Mesodermal cell (in vitro differentiated cells): ENCODE measurements at regions not wholly inside any gene's neighbourhood (a gene's known extent, or its start where the extent isn't known, plus 50 kb on each side); places are given as distances from the start of the nearest gene placed in this dataset.
A peak's percentile ranks its signal among the peaks of the same experiment; 100 is the strongest.

Source experiments
- H3K27ac ChIP-seq: 2 replicates; pipeline ENCODE4 v1.7.0; 2013; ENCODE audit warnings: mild to moderate bottlenecking, low read depth, low read length, moderate library complexity; ENCODE audit not compliant: severe bottlenecking
- H3K36me3 ChIP-seq: 2 replicates; pipeline ENCODE4 v1.7.1; 2013; ENCODE audit warnings: mild to moderate bottlenecking, low read length, moderate library complexity; ENCODE audit not compliant: control insufficient read depth, insufficient read depth
- H3K4me1 ChIP-seq: one replicate; pipeline ENCODE4 v1.7.1; 2013; ENCODE audit warnings: mild to moderate bottlenecking, low read length; ENCODE audit not compliant: insufficient read depth, control insufficient read depth, poor library complexity, severe bottlenecking
- H3K4me3 ChIP-seq: 2 replicates; pipeline ENCODE4 v1.7.0; 2013; ENCODE audit warnings: low read length, control low read depth, mild to moderate bottlenecking; ENCODE audit not compliant: insufficient read depth, poor library complexity, severe bottlenecking; ENCODE audit errors: extremely low read depth
- H3K9me3 ChIP-seq: 2 replicates; pipeline ENCODE4 v1.7.1; 2013; ENCODE audit warnings: mild to moderate bottlenecking, low read length, moderate library complexity; ENCODE audit not compliant: control insufficient read depth
- WGBS, 2 experiments: methylation state at CpG; one replicate each; pipeline ENCODE4 v1.1.5; 2013; ENCODE audit warnings: missing lambda C conversion rate in 2 of 2; ENCODE audit not compliant: insufficient coverage in 2 of 2; 5-methylcytosine and 5-hydroxymethylcytosine counted together

DNA sequence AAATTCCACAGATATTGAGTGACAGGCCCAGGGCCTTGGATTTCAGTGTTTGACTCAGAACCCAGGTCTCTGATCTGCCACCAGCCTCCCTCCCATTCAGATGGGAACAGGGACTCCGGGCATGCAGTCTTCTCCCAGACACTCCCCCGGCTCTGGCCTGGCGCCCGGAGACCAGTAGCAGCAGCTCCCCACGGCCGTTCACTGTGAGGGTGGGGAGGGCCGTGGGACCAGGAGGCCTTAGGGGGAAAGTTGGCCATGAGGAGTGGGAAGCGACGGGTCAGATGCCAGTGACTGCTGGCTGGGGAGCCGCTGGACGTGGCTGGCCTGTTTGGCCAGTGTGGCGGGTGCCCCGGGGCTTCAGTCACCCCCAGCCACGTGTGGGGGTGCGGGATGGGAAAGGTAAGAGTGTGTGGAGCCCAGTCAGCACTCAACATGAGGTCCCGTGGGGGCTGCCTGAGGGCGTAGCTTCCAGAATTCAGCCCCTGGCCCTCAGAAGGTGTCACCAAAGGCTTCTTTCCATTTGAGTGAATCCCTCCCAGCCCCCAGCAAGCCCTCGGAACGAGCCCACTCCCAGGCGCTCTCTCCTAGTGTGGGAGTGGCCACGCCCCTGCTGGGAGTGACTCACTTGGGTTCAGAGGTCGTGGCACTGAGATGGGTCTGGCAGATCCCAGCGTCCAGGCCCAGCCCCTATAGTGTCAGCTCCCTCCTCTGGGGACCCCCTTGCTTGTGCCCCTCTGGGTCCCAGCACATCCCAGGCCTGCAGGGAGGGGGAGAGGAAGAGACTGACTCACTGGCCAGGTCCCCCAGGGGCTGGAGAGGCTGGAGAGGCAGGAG is 309.4 kb downstream of the SEC14L1 start:
- peak overlapping the region; percentile 98 for H3K27ac ChIP-seq
- no peaks in the 10 kb centered on the region for H3K9me3 ChIP-seq
- H3K36me3 ChIP-seq = peaks cover 11% of the 10 kb centered on the region
- H3K4me3 ChIP-seq = peak overlapping the region; percentile 69
- H3K4me1 ChIP-seq = peaks cover 67% of the 10 kb centered on the region
- WGBS, 2 experiments = 17 to 21% methylated on average over 16 to 17 of the region's 23 CpGs

DNA sequence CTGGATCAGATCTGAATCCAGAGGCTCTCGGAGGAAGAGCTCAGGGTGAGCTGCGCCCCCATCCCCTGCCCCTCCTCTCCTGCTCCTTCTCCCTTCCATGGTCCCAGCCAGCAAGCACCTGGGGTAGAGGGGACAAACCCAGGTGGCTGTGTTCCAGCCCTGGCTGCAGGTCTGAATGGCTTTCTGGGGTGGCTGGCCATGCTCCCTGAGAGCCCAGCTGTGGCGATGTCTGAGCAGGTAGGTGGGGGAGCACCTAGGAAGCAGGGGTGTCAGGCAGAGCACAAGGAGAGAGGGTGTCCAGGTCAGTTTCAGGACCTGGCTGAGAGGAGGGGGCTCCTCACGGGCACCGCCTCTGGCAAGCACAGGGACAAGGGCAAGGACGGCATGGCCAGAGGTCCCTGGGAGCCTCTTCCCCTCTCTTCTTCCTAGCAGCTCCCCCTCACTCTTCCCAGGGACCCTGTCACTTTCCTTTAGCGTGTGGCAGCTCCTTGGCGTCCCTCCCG is 310.0 kb downstream of the SEC14L1 start:
- Histone ChIP-seq H3K27ac (peak overlapping the region; percentile 98), H3K36me3 (peaks cover 15% of the 10 kb centered on the region), H3K9me3 (no peaks in the 10 kb centered on the region), H3K4me3 (peak overlapping the region; percentile 69), H3K4me1 (peaks cover 67% of the 10 kb centered on the region)
- WGBS, 2 experiments = 10 to 17% methylated on average over 7 to 9 of the region's 9 CpGs

DNA sequence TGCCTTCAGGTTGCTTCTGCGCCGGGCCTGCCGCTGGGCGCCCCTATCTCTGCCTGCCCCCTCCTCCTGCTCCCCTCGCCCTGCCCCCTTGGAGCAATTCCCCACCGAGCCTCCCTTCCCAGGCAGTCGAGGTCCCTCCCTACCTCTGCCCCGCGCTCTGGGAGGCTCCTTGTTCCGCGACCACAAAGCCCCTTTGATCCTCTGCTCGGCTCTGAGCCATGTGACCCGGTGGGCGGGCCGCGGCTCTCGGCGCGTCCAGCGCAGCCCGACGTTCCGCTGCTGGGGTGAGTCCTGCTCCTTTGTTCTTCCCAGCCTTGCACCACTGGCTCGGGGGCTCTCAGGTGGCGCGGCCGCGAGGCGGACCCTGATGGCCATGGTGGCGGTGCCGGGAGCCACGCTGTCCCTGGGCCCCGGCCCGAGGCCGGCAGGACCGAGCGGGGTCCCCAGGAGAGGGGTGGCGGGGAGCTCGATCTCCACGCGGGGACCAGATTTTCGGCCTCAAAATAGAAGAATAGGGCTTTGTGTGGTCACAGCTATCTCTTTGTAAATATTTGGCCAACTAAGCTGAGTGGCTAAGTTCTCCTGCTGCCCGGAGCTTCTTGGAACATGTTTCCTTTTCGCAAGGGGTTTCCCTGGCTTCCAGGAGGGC is 310.6 kb downstream of the SEC14L1 start:
- Histone ChIP-seq H3K27ac (peak overlapping the region; percentile 98), H3K4me3 (peak overlapping the region; percentile 69), H3K36me3 (peaks cover 16% of the 10 kb centered on the region), H3K9me3 (no peaks in the 10 kb centered on the region), H3K4me1 (peaks cover 64% of the 10 kb centered on the region)
- whole genome bisulfite sequencing, 2 experiments = 0 to 1% methylated on average over 39 to 44 of the region's 44 CpGs

DNA sequence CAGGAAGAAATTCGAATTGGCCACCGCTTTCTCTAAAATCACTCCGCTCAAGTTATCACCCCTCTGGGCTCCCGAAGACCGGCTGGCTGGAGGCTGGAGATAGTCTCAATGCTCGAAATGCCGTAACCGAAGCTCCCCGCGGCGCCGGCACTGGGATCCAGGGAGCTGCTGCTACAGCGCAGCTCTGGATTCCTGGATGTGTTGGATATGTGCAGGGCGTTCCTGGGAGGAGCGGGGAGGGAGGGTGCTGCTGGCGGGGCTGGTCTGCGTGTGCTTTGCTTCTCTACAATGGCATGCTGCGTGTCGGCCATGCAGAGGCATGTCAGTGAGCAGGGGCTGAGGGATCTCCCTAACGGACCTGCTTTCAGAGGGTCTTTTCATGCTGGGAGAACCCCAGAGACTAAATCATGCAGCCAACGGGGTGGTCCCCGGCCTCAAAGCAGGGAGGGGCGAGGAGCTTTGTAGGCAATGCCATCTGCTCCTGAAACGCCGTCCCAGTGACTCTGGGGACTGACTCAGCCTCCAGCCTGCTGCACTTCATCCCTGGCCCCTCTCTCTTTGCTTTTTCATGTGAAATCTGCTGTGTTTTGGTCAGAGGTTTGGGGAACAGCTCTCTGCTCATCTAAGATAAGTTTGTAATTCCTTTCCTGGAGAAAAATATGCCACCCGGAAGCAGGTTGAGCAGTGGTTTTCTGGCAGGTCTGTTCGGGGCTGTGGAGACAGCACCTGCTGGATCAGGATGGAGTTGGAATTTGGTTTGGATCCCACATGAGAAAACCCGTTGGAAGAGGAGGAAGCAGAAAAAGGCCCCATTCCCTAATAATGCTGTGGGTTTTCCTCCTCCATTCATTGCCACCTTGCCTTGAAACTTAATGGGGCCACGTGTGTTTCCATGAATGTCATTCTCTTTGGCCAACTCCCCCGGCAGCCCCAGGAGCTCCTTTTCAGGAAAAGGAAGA is 311.4 kb downstream of the SEC14L1 start:
- Histone ChIP-seq H3K27ac (peak overlapping the region; percentile 98), H3K4me3 (peak overlapping the region; percentile 69), H3K9me3 (no peaks in the 10 kb centered on the region), H3K36me3 (peaks cover 14% of the 10 kb centered on the region), H3K4me1 (peaks cover 63% of the 10 kb centered on the region)
- 7 to 9% methylated on average over 26 to 30 of the region's 30 CpGs for WGBS, 2 experiments

DNA sequence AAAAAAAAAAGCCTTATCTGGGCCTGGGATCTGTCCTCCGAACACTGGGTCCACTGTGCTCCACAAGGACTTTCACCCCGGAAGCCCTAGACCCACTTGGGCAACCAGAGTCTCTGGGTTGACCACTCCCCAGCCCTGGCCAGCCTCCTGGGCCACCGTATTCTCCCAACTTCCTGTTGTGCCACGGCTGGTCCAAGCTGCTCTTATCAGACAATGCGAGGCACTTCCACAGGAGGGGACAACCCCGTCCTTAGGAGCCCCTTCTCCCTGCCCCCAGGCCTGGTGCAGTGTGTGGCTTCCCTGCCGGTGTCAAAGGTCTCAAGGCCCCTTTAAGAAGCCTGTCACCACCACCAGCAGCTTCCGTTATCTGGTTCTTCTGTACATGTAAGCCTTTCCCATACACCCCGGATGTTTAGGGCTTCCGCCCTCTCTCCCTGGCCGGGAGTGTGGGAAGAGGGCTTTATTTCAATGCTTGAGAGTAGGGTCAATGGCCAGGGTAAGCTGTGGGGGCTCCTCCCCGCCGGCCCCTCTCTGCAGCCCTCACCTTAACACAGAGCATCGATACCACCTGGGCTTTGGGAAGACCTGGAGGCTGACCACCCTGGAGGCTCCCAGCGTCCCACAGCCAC is 313.0 kb downstream of the SEC14L1 start:
- Histone ChIP-seq H3K4me3 (no peak overlapping the region), H3K27ac (peak overlapping the region; percentile 75), H3K9me3 (no peaks in the 10 kb centered on the region), H3K4me1 (peaks cover 69% of the 10 kb centered on the region), H3K36me3 (peaks cover 15% of the 10 kb centered on the region)
- WGBS, 2 experiments = 72 to 78% methylated on average over 9 to 11 of the region's 15 CpGs

DNA sequence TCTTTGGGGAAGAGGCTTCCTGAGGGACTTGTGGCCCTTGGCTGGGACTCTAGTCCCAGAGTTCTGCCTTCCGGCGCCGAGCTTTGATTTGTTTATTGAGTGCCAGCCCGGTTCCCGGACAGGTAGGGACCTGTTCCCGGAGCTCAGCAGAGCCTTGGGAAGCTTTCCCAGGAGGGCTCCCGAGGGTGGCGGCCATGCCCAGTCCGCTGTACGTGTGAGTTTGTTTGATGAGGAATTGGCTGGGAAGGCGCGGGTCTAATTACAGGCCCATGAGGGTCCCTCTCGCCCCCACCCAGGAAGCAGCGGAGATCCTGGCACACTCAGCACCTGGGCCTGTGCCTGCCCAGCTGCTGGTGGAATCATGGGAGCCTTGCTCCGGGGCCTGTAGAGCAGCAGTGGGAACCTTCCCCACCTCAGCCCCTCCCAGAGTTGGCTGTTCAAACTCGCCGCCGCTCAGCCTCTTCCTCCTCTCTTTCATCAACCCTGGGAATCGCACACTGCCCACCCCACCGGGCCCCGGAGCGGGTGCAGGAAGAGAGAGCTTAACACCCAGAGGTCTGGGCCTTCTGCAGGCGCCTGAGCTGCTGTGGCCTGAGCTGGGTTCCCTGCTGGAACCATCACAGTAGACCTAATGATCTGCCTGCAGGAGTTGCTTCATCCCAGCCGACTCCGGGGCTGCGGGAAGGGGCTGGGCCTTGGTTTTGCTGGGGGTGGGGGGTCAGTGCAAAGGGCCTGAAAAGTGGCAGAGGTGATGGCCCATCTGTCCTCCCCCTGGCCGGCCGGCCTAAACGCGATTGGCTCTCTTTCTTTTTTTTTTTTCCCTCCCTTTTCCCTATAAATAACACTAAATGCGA is 313.7 kb downstream of the SEC14L1 start:
- Histone ChIP-seq H3K36me3 (peaks cover 19% of the 10 kb centered on the region), H3K4me3 (no peak overlapping the region), H3K9me3 (no peaks in the 10 kb centered on the region), H3K27ac (peak overlapping the region; percentile 75), H3K4me1 (peaks cover 69% of the 10 kb centered on the region)
- 76 to 80% methylated on average over 20 to 28 of the region's 31 CpGs for WGBS, 2 experiments

DNA sequence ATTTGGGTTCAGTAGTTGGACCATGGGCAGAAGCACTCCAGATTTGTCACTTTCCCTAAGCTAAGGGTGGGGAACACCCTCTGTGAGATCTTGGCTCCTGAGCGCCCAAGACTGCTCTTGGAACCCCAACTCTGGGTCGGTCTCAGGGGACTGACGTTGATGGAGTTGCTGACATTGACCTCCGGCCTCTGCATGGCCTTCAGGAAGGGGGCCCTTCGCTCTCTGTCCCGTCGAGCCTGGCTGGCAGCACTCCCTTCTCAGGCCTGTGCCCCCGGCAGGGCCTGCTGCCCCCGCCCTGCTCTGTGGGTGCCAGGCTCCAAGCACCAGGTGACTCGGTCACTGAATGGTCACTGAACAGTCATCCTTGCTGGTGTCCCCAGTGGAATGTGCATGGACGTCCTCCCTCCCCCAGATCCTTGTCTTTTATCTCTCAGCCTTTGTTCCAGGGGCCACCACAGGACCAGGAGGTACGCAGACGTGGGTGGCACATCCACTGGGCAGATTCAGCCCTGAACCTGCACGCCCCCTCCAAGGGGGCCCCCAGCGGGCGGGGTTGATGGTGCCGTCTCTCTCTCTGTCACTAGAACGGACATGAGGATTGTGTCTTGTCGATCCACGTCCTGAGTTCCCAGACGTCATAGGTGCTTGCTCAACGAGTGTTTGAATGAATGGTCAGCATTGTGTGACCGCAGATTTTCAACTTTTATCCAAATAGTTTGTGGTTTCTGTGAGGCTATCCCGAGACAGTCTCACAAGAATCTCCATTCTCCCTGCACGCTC is 314.5 kb downstream of the SEC14L1 start:
- no peaks in the 10 kb centered on the region for H3K9me3 ChIP-seq
- peaks cover 67% of the 10 kb centered on the region for H3K4me1 ChIP-seq
- H3K4me3 ChIP-seq = no peak overlapping the region
- H3K36me3 ChIP-seq = peaks cover 19% of the 10 kb centered on the region
- WGBS, 2 experiments = 88 to 94% methylated on average over 23 to 24 of the region's 25 CpGs
- H3K27ac ChIP-seq = peak overlapping the region; percentile 75

DNA sequence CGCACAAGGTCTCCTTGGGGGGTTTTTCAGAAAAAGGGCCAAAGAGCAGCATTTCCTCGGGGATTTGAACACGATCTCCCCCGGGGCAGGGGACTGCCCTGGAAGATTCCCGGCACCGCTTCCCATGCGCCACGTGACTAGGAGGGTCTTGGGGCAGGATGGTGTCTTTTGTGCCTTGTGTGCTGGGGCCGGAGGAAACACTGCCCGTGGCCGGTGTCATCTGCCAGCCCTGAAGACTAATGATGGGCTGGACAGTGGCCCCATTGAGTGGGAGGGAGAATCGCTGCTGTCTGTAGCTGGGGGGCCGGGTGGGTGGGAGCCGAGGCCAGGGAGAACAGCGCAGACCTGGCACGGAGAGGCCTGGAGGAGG is 315.1 kb downstream of the SEC14L1 start:
- H3K27ac ChIP-seq = no peak overlapping the region
- H3K4me1 ChIP-seq = peaks cover 73% of the 10 kb centered on the region
- H3K36me3 ChIP-seq = peaks cover 19% of the 10 kb centered on the region
- 89 to 96% methylated on average over 12 to 15 of the region's 16 CpGs for WGBS, 2 experiments
- H3K4me3 ChIP-seq = no peak overlapping the region
- no peaks in the 10 kb centered on the region for H3K9me3 ChIP-seq
